Heart right ventricle (tissue), 16 donors: ENCODE measurements at regions not wholly inside any gene's neighbourhood (a gene's known extent, or its start where the extent isn't known, plus 50 kb on each side); places are given as distances from the start of the nearest gene placed in this dataset.

ENCODE experiments used
- ATAC-seq, 8 donors: fragments of 200-7000 bp; cut with Tn5 transposase; one replicate each; pipeline ENCODE4 v1.9.1; 2020; ENCODE audit warnings: mild to moderate bottlenecking in 8 of 8, moderate library complexity in 8 of 8, moderate number of reproducible peaks in 1 of 8
- DNase-seq, 2 donors: peaks; one replicate each; pipeline ENCODE4 v3.0.0-alpha.2; 2020
- H3K27ac ChIP-seq, 10 donors: fragments of 200-600 bp; sonication (generic) in 2 of 10; one replicate each; pipeline versions ENCODE4 v1.5.0 to v1.8.0; 2020 to 2022; ENCODE audit warnings: mild to moderate bottlenecking in 3 of 10
- H3K27me3 ChIP-seq, 7 donors: fragments of 200-600 bp; one replicate each; pipeline ENCODE4 v1.8.0; 2021 to 2022; ENCODE audit warnings: mild to moderate bottlenecking in 2 of 7
- H3K36me3 ChIP-seq, 9 donors: fragments of 200-600 bp; sonication (generic) in 1 of 9; one replicate each; pipeline versions ENCODE4 v1.5.0 to v1.8.0; 2020 to 2022; ENCODE audit warnings: mild to moderate bottlenecking in 2 of 9
- H3K4me1 ChIP-seq, 9 donors: fragments of 200-600 bp; sonication (generic) in 1 of 9; one replicate each; pipeline versions ENCODE4 v1.5.0 to v1.8.0; 2020 to 2022; ENCODE audit warnings: mild to moderate bottlenecking in 4 of 9
- H3K4me3 ChIP-seq, 10 donors: fragments of 200-600 bp; sonication (generic) in 2 of 10; one replicate each; pipeline versions ENCODE4 v1.5.0 to v1.8.0; 2020 to 2022; ENCODE audit warnings: mild to moderate bottlenecking in 7 of 10, moderate library complexity in 2 of 10
- H3K9me3 ChIP-seq, 11 donors: fragments of 200-600 bp in 10 of 11; sonication (generic) in 2 of 11; one replicate each; pipeline versions ENCODE4 v1.5.0 to v1.8.0; 2013 to 2022; ENCODE audit warnings: mild to moderate bottlenecking in 2 of 11, control low read depth in 1 of 11, moderate library complexity in 1 of 11
- CTCF ChIP-seq, 9 donors: fragments of 200-600 bp; sonication (generic) in 2 of 9; IDR thresholded peaks; one replicate each; pipeline versions ENCODE4 v1.5.0 to v1.8.0; 2021 to 2022; ENCODE audit warnings: antibody characterized with exemption in 9 of 9, mild to moderate bottlenecking in 5 of 9, moderate library complexity in 1 of 9
- WGBS, 2 donors: extraction: QIAGEN DNeasy Blood & Tissue Kit; methylation state at CpG; one replicate each; pipeline ENCODE4 v1.1.7; 2013; ENCODE audit warnings: inconsistent platforms in 1 of 2; 5-methylcytosine and 5-hydroxymethylcytosine counted together
- intact Hi-C, 10 donors: fragments of 100-400 bp; cut with DNase I; formaldehyde crosslinking; loops; one replicate each; pipeline versions ENCODE4 v1.11.1 to v1.14.2; 2022
- donor health status: Arrhythmogenic right ventricular cardiomyopathy.
- donor health status: ischemic (EF 13 %, LVEDD 7.1; RV severe dilation, severe dysfunction).
- donor health status: healthy with polysubstance abuse.
- donor health status: DM: no; HTN: yes; CAD: no.
- donor health status: DM: no; HTN: no; CAD: no.
- donor health status: ischemic (EF 25% LVEDD 6.9; RV normal size, moderate dysfunction).
- donor health status: ischemic (EF 25% LVEDD 5.7; RV mildly dilated, moderate dysfunction).
- donor health status: healthy.
- donor health status: DM: yes; HTN: yes; CAD: no.
- donor health status: Ischemic cardiomyopathy.
- donor health status: ischemic (EF 35%, LVEDD 5.7; RV mildly dilated, moderate dysfunction).
- donor health status: nonischemic (EF 11% LVEDD 7.7; RV severe dilation, severe dysfunction).
- donor health status: DM: yes; HTN: yes; CAD: no.
- donor health status: PGD.
- donor health status: ischemic (EF 29% LVEDD 5.4; RV normal size, mild dysfunction).
- donor health status: nonischemic (EF 23%, LVEDD 6.1; RV moderate dilation, normal function).

- no peak for ATAC-seq
- WGBS, 2 donors = 84 to 87% methylated on average over 3 of the region's 3 CpGs
- H3K4me1 ChIP-seq = no peaks in the 10 kb centered on the region
- no peak overlapping the region for H3K4me3 ChIP-seq
- H3K36me3 ChIP-seq = no peaks in the 10 kb centered on the region
- H3K27me3 ChIP-seq = no peaks in the 10 kb centered on the region
- no peak for DNase-seq
- H3K9me3 ChIP-seq = peaks cover 0 to 9% (median 0%) of the 10 kb centered on the region in 11 donors
- TF ChIP-seq CTCF (IDR thresholded peaks at IDR 0.05) = no peak
- no peak overlapping the region for H3K27ac ChIP-seq
- intact Hi-C loops = no loop called here
Measured at GRCh38 chr1:105730701-105731100, 1325.8 kb upstream of the PRMT6 start.

- no peak for TF ChIP-seq CTCF (IDR thresholded peaks at IDR 0.05)
- H3K27ac ChIP-seq = no peak overlapping the region
- no peak for DNase-seq
- no peaks in the 10 kb centered on the region for H3K4me1 ChIP-seq
- ATAC-seq = no peak
- peaks cover 0 to 17% (median 0%) of the 10 kb centered on the region in 11 donors for H3K9me3 ChIP-seq
- H3K4me3 ChIP-seq = no peak overlapping the region
- H3K27me3 ChIP-seq = no peaks in the 10 kb centered on the region
- intact Hi-C loops = no loop called here
- no peaks in the 10 kb centered on the region for H3K36me3 ChIP-seq
- 88 to 93% methylated on average over 3 of the region's 3 CpGs for WGBS, 2 donors
Measured at GRCh38 chr1:105736349-105736748, 1320.1 kb upstream of the PRMT6 start.

GRCh38 chr1:105779727-105780126, 1276.7 kb upstream of the PRMT6 start:
- DNase-seq (no peak), ATAC-seq (no peak)
- Histone ChIP-seq H3K4me1 (no peaks in the 10 kb centered on the region), H3K27me3 (no peaks in the 10 kb centered on the region), H3K9me3 (peaks cover 0 to 23% (median 8%) of the 10 kb centered on the region in 11 donors), H3K4me3 (no peak overlapping the region), H3K36me3 (no peaks in the 10 kb centered on the region), H3K27ac (no peak overlapping the region)
- no peak for TF ChIP-seq CTCF (IDR thresholded peaks at IDR 0.05)
- intact Hi-C loops = no loop called here
- WGBS, 2 donors = 82 to 84% methylated on average over 4 of the region's 4 CpGs

- TF ChIP-seq CTCF (IDR thresholded peaks at IDR 0.05) = no peak
- peaks cover 0 to 8% (median 0%) of the 10 kb centered on the region in 11 donors for H3K9me3 ChIP-seq
- DNase-seq (no peak), ATAC-seq (no peak)
- H3K27me3 ChIP-seq = no peaks in the 10 kb centered on the region
- H3K4me1 ChIP-seq = no peaks in the 10 kb centered on the region
- H3K4me3 ChIP-seq = no peak overlapping the region
- no peaks in the 10 kb centered on the region for H3K36me3 ChIP-seq
- intact Hi-C loops = no loop called here
- 27 to 40% methylated on average over 2 of the region's 2 CpGs for WGBS, 2 donors
- no peak overlapping the region for H3K27ac ChIP-seq
Measured at GRCh38 chr1:105785021-105785420, 1271.5 kb upstream of the PRMT6 start.
